BE2C (cell line): ENCODE measurements at regions not wholly inside any gene's neighbourhood (a gene's known extent, or its start where the extent isn't known, plus 50 kb on each side); places are given as distances from the start of the nearest gene placed in this dataset.
"Not testable (repeated sequence)": the region's sequence is repeated elsewhere in the genome, so short reads cannot be mapped to it uniquely, and the experiment has no call there.

Experiments used
- DNase-seq: peaks from one replicate; pipeline ENCODE4 v3.0.0-alpha.2; 2020
- H3K27me3 ChIP-seq: fragments of 250-450 bp; sonication (Bioruptor Pico); 2 replicates; pipeline ENCODE4 v1.5.1; 2020; ENCODE audit warnings: mild to moderate bottlenecking
- H3K36me3 ChIP-seq: fragments of 250-450 bp; sonication (Bioruptor Pico); 2 replicates; pipeline ENCODE4 v1.5.1; 2020; ENCODE audit warnings: mild to moderate bottlenecking
- H3K4me1 ChIP-seq: fragments of 250-450 bp; sonication (Bioruptor Pico); 2 replicates; pipeline ENCODE4 v1.5.1; 2020
- H3K4me3 ChIP-seq: 2 replicates; pipeline ENCODE4 v1.5.1; 2011; ENCODE audit warnings: low read depth, low read length
- H3K9me3 ChIP-seq: fragments of 250-450 bp; sonication (Bioruptor Pico); 2 replicates; pipeline ENCODE4 v1.5.1; 2020
- TF ChIP-seq, protein P1 (sequence below): IDR thresholded peaks from 2 replicates; pipeline ENCODE4 v1.5.1; 2012; ENCODE audit warnings: mild to moderate bottlenecking, low read depth, low read length

DNA sequence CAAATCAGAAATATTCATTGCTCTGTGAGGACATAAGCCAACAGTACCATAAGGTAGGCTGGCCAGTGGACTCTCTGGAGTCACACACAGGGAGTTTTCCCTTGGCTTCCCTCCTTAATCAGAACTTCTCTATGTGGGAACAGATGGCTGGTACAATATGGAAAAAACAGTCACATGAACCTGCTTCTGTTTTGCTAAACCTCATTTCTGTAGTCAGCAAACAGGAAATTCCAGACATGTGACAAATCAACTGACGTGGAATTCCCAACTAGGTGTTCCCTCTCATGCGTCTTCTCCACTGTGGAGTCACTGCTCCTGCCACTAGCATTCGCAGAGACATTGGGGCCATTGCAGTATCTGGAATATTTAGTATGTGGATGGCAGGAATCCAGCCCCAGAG lies 617.6 kb downstream of the KIF4B start:
- Histone ChIP-seq H3K9me3 (no peaks in the 10 kb centered on the region), H3K4me3 (no peak overlapping the region), H3K36me3 (no peaks in the 10 kb centered on the region), H3K4me1 (no peaks in the 10 kb centered on the region), H3K27me3 (no peaks in the 10 kb centered on the region)
- TF ChIP-seq, protein P1, sequence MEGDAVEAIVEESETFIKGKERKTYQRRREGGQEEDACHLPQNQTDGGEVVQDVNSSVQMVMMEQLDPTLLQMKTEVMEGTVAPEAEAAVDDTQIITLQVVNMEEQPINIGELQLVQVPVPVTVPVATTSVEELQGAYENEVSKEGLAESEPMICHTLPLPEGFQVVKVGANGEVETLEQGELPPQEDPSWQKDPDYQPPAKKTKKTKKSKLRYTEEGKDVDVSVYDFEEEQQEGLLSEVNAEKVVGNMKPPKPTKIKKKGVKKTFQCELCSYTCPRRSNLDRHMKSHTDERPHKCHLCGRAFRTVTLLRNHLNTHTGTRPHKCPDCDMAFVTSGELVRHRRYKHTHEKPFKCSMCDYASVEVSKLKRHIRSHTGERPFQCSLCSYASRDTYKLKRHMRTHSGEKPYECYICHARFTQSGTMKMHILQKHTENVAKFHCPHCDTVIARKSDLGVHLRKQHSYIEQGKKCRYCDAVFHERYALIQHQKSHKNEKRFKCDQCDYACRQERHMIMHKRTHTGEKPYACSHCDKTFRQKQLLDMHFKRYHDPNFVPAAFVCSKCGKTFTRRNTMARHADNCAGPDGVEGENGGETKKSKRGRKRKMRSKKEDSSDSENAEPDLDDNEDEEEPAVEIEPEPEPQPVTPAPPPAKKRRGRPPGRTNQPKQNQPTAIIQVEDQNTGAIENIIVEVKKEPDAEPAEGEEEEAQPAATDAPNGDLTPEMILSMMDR = no peak
- DNase-seq = no peak

DNA sequence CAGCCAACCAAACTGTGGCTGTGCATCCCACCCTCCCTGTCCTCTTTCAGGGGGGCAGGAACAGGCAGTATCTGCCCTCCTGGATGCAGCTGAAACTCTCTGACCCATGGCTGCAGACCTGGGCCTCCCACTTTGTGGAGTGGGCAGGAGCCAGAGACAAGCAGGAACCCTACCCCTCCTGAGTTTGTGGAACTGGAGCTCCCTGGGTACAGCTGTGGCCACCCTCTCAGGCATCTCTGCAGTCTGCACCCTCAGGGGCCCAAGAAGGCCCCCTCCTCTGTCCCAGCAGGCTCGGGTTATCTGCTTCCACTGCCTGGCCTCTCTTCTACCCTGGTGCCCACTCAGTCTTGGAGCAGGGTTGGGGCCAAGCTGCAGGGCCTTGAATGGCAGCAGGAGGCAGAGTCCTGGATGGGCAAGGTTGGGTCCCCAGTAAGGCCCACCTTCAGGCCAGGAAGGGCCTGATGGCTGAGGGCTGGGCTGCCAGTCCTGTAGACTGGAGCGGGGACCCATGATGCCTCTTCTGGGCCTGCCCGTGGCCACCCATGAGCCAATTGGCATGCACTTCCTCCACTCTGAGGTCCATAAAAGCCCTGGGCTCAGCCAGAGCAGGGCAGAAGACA lies 619.9 kb downstream of the KIF4B start:
- DNase-seq = no peak
- Histone ChIP-seq H3K4me3 (no peak overlapping the region), H3K9me3 (no peaks in the 10 kb centered on the region), H3K36me3 (no peaks in the 10 kb centered on the region), H3K27me3 (no peaks in the 10 kb centered on the region), H3K4me1 (no peaks in the 10 kb centered on the region)
- TF ChIP-seq, protein P1 = no peak

DNA sequence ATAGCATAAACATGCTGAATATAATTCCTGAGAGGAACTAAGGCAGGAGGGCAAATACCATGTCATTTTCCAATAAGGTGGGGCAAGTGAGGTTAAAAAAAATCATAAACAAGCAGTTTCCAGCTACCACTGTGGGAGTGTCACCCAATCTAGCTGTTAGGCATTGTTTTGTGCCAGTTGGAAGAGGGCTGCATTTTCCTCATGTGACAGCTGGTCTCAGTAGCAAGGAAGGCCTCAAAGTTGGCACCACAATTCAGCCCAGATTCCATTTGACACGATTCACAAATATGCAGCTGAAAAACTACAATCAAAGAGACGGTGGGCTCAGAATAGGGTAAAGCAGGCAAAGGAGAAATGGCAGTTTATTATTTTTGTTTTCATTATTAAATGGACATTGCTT lies 636.1 kb downstream of the KIF4B start:
- H3K9me3 ChIP-seq = no peaks in the 10 kb centered on the region
- no peaks in the 10 kb centered on the region for H3K36me3 ChIP-seq
- TF ChIP-seq, protein P1 = no peak
- H3K27me3 ChIP-seq = no peaks in the 10 kb centered on the region
- H3K4me1 ChIP-seq = no peaks in the 10 kb centered on the region
- no peak overlapping the region for H3K4me3 ChIP-seq
- no peak for DNase-seq

DNA sequence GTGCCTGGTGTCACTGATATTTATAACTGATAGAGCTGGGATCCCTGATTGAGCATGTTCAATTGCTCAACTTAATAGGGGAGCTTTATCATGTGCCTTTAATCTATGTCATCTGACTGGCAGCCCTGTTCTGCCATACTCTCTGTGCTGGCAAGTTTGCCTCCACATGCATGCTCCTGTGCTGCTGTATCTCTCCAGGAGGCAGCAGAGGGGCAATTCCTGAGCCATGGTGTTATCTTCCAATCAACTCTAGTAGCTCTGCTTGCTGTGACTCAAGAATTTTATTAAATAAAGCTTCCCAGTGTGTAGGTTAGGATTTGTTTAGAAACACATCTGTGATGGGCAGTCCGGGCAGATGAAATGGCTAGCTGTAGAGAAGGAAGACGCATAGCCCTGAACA lies 642.0 kb downstream of the KIF4B start:
- H3K27me3 ChIP-seq = no peaks in the 10 kb centered on the region
- no peaks in the 10 kb centered on the region for H3K36me3 ChIP-seq
- H3K4me3 ChIP-seq = no peak overlapping the region
- no peaks in the 10 kb centered on the region for H3K4me1 ChIP-seq
- H3K9me3 ChIP-seq = no peaks in the 10 kb centered on the region
- TF ChIP-seq, protein P1 = no peak
- DNase-seq = no peak

DNA sequence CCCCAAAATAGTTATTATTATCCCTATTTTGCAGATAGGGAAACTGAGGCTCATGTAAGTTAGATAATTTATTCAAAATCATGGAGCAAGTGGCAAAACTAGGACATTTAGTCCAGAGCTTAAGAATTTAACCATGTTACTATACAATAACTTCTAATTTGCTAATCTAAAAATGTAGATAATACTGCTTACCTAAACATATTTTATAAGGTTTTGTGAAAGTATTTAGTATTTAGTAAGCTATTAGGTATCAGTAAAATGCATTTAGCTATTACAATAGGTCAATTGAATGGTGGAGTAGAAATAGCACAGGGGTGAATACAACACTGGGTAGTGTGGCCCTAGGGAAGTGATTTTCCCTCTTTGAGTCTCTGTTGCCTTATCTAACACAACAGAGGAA lies 648.3 kb downstream of the KIF4B start:
- Histone ChIP-seq H3K36me3 (no peaks in the 10 kb centered on the region), H3K27me3 (no peaks in the 10 kb centered on the region), H3K4me3 (no peak overlapping the region), H3K9me3 (no peaks in the 10 kb centered on the region), H3K4me1 (no peaks in the 10 kb centered on the region)
- DNase-seq = no peak
- TF ChIP-seq, protein P1 = no peak

DNA sequence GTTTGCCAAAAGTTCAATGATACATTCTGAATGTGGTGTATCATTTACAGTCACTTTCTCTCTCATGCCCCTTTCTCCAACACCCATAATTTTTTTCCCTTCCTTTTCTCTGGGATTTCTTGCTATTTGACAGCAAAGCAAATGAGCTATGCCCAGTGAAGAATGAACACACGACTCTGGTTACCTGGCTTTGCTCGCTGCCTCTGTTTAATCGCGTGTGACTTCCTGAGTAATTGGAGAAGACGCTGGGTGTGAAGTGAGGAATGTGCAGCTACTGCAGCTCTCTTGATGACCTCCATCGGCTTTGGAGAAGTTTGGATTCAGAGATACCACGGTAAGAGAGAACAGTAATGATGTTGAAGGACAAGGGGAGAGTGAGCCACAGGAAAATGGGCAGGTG lies 651.8 kb downstream of the KIF4B start:
- DNase-seq = no peak
- TF ChIP-seq, protein P1 = no peak
- H3K36me3 ChIP-seq = no peaks in the 10 kb centered on the region
- no peaks in the 10 kb centered on the region for H3K27me3 ChIP-seq
- no peak overlapping the region for H3K4me3 ChIP-seq
- H3K9me3 ChIP-seq = no peaks in the 10 kb centered on the region; the same call in 1 of the 2 replicates
- no peaks in the 10 kb centered on the region for H3K4me1 ChIP-seq

DNA sequence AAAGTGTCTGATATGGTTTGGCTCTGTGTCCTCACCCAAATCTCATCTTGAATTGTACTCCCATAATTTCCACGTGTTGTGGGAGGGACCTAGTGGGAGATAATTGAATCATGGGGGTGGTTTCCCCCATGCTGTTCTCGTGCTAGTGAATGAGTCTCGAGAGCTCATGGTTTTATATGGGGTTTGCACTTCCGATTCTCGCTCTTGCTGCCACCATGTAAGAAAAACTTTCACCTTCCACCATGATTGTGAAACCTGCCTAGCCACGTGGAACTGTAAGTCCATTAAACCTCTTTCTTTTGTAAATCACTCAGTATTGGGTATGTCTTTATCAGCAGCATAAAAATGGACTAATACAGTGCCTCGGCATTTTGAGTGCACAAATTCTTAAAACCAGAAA lies 655.0 kb upstream of the SGCD start:
- H3K4me3 ChIP-seq, H3K4me1 ChIP-seq, H3K9me3 ChIP-seq, DNase-seq, H3K27me3 ChIP-seq, H3K36me3 ChIP-seq: not testable (repeated sequence)
